COLO668 (cell line): ENCODE measurements at regions not wholly inside any gene's neighbourhood (a gene's known extent, or its start where the extent isn't known, plus 50 kb on each side); places are given as distances from the start of the nearest gene placed in this dataset.
"Not testable (repeated sequence)": the region's sequence is repeated elsewhere in the genome, so short reads cannot be mapped to it uniquely, and the experiment has no call there.

Source experiments
- DNase-seq: peaks from one replicate; lab custom pipeline; 2025; ENCODE audit not compliant: unreplicated experiment; lab: John Stamatoyannopoulos, UW

DNA sequence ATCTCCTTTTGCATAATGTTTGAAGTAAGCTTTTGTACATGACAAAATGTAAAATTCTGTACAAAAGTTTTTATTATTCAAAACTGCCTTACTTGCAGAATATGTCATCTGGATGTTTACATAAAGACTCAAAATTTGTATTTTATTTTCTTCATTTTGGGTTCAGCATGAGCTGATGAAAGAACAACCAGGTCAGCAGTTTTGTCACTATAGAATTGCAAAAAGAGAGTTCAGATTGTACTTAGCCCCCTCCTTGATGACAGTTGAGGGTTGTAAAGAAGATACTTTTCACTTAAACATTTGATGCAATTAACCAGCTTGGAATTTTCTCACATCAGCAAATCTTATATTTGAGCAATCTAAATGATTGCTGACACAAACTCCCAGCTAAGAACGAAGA, 669.3 kb downstream of the PLA2G4A start:
- no peak for DNase-seq

- no peak for DNase-seq
Measured at GRCh38 chr1:187504779-187505178, 676.0 kb downstream of the PLA2G4A start.

- no peak for DNase-seq
Measured at GRCh38 chr1:187509091-187509490, 680.3 kb downstream of the PLA2G4A start.

- no peak for DNase-seq
Measured at GRCh38 chr1:187513190-187513589, 684.4 kb downstream of the PLA2G4A start.

- DNase-seq = no peak
Measured at GRCh38 chr1:187514110-187514509, 685.4 kb downstream of the PLA2G4A start.

DNA sequence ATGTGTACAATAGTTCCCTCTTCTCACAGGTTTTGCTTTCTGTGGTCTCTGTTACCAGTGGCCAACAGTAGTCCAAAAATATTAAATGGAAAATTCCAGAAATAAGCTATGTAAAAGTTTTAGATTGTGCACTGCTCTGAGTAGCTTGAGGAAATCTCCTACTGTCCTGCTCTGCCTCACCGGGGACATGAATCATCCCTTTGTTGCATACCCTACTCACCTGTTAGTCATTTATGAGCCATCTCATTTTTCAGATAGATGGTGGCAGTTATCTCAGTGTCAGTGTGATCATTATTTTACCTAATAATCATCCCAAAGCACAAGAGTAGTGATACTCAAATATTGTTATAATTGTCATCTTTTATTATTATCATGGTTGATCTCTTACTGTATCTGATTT, 688.1 kb downstream of the PLA2G4A start:
- DNase-seq = peak; percentile 25

DNA sequence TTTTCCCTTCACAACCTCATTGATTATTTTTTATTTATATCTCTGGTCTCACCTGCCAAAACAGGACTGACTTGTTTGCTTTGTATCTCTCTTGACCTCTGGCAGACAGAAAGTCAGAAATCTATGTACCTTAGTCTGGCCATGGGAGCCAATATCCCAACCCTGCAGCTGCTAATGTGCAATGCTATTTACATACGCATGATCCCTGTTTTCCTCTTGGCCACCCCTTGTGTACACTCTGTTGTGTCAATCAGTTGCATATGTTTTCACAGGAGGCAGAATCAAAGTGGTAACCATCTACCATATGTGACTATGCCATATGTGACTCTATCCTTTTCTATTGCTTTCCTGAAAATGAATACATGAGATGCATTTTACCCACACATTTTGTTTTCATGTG, 688.8 kb downstream of the PLA2G4A start:
- DNase-seq = peak; percentile 78

DNA sequence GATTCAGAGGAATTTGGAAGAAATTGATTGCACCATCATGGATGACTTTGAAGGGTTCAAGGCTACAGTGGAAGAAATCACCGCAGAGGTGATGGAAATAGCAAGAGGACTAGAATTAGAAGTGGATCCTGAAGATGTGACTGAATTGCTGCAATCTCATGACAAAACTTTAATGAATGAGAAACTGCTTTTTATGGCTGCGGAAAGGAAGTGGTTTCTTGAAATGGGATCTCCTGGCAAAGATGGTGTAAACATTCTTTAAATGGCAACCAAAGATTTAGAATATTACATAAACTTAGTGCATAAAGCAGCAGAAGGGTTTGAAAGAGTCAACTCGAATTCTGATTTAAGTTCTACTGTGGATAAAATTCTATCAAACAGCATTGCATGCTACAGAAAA, 698.6 kb downstream of the PLA2G4A start:
- DNase-seq = no peak

DNA sequence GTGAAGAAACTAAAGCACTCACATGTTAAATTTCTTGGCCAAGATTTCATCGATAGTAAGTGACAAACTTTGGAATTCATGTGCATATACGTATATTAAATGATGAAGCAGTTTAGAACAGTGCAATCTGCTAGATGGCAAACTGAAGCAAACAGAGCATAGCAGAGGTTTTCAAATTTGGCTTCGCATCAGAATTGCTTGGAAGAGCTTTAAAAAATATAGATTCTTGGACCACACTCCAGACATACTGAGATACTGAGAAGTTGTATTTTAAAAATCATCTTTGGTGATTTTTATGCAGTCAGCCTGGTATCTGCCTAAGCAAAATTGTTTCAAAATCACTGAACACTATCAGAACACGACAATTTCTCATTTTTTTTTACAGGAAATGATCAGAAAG, 709.2 kb downstream of the PLA2G4A start:
- no peak for DNase-seq

GRCh38 chr1:187549540-187549939, 720.8 kb downstream of the PLA2G4A start:
- DNase-seq = no peak

- DNase-seq = no peak
Measured at GRCh38 chr1:187551061-187551460, 722.3 kb downstream of the PLA2G4A start.

DNA sequence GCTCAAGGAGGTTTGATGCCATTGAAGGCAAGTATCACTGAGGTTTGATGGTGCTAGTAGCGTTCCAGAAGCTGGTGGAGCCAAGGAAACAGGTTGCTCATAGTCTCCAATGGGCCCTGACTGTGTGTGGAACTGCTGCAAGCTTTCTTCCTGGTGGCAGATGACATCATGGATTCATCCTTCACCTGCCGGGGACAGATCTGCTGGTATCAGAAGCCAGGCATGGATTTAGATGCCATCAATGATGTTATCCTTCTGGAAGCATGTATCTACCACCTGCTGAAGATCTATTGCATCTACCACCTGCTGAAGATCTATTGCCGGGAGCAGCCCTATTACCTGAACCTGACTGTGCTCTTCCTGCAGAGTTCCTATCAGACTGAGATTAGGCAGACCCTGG, 734.4 kb downstream of the PLA2G4A start:
- DNase-seq = no peak

DNA sequence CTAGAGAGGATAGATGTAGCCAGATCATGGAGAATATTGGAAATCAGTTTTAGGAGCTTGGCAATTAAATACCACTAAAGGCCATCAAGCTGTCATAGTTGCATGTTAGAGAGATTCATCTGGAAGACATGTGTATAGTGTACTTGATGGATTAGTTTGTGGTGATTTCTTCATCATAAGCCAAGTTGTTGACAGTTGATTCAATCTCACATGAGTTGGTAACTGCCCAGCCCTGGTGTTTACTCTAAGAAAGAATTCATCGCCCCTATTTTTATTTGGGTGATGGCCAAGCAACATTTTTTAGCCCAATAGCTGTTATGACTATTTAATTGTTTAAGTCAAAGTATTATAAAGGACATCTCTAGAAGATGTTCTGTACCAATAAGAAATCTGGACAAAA, 737.6 kb downstream of the PLA2G4A start:
- DNase-seq = no peak

GRCh38 chr1:187568067-187568466, 739.3 kb downstream of the PLA2G4A start:
- no peak for DNase-seq

- DNase-seq = no peak
Measured at GRCh38 chr1:187570166-187570565, 741.4 kb downstream of the PLA2G4A start.

GRCh38 chr1:187577610-187578009, 748.9 kb downstream of the PLA2G4A start:
- no peak for DNase-seq

DNA sequence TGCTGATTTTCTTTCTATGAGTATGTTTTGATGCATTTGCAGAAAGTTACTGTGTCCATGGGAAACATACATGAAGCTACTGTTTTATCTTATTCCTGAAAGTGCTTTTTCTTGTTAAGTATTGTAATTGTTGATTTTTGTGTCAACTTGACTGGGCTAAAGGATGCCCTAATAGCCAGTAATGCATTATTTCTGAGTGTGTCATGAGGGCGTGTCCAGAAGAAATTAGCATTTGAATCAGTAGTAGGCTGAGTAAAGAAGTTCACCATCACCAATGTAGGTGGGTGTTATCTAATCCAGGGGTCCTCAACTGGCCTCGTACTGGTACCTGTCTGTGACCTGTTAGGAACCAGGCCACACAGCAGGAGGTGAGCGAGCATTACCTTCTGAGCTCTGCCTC, 760.2 kb downstream of the PLA2G4A start:
- no peak for DNase-seq

DNA sequence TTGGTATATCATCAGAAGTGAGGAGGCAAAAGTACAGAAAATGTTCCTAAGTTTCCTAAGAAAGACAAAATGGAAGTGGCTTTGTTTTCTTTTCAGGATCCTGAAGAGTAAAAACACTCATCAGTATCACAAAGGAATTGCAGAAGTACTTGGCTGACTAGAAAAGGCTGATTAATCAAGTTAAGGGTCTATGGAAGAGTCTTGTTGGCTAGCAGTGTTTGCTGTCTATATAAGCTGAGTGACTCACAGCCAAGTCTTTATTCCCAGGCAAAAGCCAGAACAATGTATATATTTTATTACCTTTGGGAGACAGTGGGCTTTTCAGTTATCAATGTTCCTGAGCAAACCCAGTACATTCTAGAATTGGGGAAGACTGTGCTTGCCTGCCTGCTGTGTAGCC, 777.0 kb downstream of the PLA2G4A start:
- no peak for DNase-seq

DNA sequence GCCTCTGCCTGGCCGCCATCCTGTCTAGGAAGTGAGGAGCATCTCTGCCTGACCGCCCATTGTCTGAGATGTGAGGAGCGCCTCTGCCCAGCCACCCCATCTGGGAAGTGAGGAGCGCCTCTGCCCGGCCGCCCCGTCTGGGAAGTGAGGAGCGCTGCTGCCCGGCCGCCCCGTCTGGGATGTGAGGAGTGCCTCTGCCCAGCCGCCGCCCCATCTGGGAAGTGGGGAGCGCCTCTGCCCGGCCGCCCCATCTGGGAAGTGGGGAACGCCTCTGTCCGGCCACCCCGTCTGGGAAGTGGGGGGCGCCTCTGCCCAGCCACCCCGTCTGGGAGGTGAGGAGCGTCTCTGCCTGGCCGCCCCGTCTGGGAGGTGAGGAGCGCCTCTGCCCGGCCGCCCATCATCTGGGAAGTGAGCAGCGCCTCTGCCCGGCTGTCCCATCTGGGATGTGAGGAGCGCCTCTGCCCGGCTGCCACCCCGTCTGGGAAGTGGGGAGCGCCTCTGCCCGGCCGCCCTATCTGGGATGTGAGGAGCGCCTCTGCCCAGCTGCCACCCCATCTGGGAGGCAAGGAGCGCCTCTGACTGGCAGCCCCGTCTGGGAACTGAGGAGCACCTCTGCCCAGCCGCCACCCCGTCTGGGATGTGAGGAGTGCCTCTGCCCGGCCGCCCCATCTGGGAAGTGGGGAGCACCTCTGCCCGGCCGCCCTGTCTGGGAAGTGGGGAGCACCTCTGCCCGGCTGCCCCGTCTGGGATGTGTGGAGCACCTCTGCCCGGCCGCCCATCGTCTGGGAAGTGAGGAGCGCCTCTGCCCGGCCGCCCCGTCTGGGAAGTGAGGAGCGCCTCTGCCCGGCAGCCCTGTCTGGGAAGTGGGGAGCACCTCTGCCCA, 787.3 kb downstream of the PLA2G4A start:
- DNase-seq = not testable (repeated sequence)

DNA sequence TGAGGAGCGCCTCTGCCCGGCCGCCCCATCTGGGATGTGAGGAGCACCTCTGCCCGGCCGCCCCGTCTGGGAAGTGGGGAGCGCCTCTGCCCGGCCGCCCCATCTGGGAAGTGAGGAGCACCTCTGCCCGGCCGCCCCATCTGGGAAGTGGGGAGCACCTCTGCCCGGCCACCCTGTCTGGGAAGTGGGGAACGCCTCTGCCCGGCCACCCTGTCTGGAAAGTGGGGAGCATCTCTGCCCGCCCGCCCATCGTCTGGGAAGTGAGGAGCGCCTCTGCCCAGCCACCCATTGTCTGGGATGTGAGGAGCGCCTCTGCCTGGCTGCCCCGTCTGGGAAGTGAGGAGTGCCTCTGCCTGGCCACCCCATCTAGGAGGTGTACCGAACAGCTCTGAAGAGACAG, 788.1 kb downstream of the PLA2G4A start:
- DNase-seq = not testable (repeated sequence)

GRCh38 chr1:187617776-187618175, 789.0 kb downstream of the PLA2G4A start:
- no peak for DNase-seq

DNA sequence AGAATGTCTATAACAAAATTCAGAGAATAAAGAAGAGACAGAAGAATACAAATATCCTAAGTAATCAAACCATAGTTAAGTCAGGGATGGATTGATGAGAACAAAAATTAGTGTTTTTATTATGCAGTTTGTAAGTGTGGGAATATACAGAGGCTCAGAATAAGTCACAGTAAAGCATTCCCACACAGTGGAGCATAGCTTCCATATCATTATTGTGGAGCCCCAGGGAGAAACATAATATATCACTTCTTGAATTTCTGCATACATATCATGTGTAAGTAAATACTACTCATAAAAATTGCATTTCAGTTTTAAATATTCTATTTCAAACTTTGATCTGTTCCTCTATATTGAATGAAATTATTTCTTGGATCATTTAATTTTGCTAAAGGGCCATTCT, 790.4 kb downstream of the PLA2G4A start:
- no peak for DNase-seq

DNA sequence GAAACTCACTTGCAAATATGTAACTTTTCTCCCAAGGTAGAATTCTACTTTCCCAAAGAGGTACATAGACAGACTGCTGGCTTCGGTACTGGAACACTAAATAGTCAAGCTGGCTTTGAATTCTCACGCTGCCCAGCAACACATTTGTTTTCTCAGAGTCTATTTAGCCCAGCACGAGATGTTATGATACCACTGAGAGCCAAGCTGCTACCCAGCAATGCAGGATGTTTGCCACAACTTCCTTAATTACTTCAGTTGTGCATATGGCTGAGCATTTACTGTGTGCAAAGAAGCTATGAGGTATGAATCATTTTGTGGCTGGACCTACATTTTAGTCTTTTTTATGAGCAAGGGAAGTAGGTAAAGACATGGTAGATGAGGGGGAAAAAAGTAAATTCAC, 793.2 kb downstream of the PLA2G4A start:
- no peak for DNase-seq
